HG03354 (cell line): ENCODE measurements at regions not wholly inside any gene's neighbourhood (a gene's known extent, or its start where the extent isn't known, plus 50 kb on each side); places are given as distances from the start of the nearest gene placed in this dataset.
"Not testable (repeated sequence)": the region's sequence is repeated elsewhere in the genome, so short reads cannot be mapped to it uniquely, and the experiment has no call there.

Experiments
- ATAC-seq: cut with Tn5 transposase; IDR thresholded peaks from one replicate; pipeline ENCODE4 v1.9.1; 2021; ENCODE audit warnings: mild to moderate bottlenecking; ENCODE audit not compliant: unreplicated experiment, poor library complexity, severe bottlenecking

DNA sequence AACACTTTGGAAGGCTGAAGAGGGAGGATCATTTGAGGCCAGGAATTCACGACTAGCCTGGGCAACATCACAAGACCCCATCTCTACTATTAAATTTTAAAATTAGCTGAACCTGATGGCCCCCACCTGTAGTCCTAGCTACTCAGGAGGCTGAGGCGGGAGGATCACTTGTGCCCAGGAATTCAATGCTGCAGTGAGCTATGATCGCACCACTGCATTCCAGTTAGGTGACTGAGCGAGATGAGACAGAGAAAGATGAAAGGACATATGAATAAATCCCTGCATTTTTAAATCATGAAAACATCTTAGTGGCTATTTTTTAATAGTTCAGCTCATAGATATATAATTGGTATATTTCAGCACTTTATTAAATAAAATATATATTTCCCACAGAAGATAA, 93.8 kb downstream of the GPR63 start:
- no peak for ATAC-seq

DNA sequence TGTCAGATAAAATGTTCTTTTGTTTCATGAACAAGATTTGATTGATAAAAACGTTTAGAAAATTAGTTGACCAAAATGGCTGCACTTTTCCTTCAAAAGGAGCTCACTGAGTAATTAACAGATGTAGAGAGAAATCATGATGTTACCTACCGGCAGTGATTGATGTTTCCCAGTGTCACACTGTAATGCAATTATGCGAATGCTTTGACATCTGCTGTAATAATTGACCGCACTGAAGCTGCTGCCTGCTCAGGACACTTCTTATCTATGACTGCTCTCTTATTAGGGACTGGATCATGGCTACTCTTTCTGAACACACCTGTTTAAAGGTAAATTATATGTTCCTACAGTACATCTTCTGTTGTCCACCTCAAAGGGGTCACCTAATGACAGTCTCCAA, 94.6 kb downstream of the GPR63 start:
- ATAC-seq = no peak

DNA sequence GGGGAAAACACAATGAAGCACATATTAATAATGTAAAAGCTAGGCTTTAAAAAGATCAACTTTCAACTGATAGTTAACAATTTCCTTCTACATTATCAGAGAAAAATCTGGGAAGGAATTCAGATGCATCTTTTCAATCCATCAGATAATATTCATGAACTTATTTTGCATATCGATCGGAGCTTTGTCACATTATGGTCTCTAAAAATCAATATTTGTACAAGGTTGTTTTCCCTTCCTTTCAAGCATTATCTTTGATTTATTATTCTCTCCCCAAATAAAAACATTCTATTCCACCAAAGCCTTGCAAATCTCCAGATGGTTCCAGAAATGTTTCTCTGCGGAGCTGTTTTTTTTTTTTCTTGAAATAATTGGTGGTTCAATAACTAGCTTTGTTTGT, 101.9 kb downstream of the GPR63 start:
- no peak for ATAC-seq

DNA sequence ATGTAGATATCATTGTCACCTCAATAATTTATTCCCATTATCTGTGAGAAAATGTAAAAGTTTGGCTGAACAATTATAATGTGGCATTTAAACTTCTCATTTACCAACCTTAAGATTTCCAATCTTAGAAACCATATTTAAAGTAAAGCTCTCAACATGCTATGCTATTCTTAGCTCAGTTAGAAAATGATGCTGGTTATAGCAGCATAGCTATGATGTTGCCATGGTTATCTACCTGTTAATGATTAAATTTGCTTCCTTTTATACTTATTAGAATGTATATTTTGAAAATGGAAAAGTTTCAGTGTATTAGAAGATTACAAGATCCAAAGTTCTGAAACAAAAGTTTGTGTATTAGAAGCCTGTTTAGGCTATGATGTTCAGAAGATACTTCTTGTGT, 110.1 kb downstream of the GPR63 start:
- ATAC-seq = peak; percentile 75

DNA sequence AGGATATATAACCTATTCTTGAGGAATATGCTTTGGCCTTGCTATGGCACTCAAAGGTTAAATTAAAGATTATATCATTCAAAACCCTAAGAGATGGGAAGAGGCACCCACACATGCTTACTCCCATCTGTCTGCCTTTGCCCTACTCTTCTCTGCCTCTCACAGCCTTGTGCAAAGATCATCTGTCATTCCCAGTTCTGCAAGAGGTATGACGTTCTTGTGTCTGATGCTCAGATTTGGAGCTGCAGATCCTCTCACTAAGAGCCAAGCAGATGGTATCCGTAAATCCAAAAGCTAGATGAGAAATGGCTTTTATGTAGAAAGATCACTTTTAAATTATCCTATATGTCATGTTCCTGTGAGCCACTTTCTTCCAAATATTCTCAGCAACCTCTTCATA, 112.0 kb downstream of the GPR63 start:
- no peak for ATAC-seq

DNA sequence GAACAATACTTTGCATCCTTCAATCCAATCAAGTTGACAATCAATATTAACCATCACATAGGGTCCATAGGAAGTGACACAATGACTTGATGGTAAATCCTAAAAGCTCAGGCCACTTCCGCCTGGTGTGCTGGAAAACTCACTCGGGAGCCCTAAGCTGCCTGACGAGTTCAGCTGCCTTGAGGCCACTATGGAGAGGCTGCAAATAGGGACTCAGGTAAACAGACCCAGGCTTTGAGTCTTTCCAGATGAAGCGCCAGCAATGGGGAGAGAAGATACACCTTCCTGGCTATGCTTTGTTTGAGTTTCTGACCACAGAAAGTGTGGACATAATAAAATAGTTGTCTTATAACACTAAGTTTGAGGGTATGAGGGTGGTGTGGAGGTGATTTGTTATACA, 112.6 kb downstream of the GPR63 start:
- ATAC-seq = no peak

DNA sequence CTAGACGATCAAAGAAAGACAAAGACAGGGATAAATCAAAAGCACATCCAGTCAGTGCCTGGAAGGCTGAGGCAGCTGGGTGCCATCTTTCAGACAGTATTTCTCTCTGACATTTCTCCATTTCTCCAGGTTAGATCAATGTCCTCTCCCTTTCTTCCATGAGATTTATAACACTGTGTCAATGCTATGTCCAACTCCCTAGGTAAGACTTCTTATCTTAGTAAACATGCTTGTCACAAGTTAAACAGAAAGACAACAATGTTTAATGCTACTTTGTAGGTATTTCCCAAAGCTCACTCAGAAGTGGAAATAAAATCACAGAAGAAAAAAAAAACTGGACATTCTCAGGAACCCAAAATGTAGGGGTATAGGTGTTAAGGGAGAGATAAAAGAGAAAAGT, 113.9 kb downstream of the GPR63 start:
- ATAC-seq = no peak

DNA sequence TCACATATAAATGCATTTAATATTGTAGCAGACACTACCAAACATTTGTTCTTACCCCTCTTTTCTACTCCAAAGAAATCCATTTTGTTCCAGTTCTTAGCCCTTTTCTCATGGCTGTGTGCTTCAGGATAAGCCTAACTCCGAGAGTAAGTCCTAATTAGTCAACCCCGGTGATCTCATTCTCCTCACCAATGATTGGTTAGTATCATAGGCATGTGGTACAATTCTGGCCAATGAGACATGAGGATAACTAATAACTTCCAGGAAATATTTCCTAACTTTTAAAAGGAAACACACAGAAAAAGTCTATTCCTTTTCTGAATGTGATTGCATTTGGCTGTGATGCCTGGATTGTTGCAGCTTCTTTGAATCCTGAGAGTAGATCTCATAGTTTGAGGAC, 116.0 kb downstream of the GPR63 start:
- ATAC-seq = no peak

DNA sequence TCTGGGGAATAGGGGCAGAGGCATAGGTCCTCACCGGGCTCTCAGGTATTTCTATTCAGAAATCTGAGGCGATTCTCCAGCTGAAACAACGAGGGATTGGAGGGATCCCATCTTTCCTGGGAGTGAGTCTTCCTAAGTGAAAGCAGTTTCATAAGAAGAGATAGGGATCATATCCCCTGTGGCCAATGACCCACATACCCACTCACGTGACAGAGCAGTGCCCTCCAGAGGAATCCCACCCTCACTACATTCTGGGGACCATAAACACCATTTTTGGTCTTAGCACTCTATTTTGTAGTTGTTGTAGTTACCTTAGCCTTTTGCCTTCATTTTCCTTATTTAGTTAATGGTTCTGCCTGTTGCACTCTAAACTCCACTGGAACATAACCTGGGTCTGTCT, 121.1 kb downstream of the GPR63 start:
- no peak for ATAC-seq

DNA sequence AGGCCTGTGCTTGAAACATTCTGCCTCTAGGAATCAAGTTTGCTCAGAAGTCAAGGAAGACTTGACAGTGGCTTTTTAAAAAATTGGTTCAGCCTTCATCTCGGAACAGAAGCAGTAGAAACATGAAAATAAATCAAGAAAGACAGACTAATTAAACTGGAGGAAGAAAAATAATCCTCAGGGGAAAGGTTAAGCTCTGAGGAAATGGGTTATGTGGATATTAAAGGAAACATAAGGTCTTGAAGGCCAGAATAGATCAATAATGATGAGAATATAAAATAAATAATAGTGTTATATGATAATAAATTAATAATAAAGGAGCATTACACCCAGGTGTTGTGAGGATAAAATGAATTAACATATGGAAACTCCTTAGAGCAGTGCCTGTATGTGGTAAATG, 121.7 kb downstream of the GPR63 start:
- no peak for ATAC-seq

DNA sequence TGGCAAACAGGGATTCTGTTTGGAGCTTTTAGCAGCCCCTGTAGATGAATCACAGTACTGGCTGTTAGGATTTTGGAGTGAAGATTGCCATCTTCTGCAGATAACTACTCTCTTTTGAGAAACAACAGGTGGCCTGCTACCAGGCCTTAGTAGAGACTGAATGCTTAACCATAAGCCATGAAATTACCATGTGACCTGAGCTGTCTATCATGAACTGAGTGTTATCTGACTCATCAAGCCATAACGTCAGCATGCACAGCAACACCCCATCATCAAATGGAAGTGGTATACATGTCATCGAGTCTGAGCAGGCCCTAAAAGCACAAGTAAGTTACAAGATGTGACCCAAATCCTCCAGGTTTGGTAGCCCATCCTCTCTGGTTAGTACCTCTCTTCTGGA, 132.6 kb downstream of the GPR63 start:
- peak; percentile 52 for ATAC-seq

DNA sequence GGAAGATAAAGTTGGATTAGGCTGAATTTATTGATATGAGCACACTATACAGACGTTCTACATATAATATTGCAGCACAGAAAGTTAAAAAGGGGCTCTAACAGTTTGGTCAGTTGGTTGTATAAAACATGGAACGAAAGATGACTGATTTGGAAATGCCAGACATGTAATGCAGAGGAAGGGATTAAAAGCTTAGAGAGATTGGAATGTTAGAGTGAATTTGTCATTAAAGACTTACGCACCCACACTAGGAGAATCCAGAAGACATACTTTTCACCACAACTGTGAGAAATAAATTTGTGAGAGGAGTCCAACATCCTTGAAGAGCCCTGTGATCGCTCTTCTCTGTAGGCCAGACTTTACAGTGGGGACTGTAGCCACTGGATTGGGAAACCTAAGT, 134.7 kb downstream of the GPR63 start:
- ATAC-seq = no peak

DNA sequence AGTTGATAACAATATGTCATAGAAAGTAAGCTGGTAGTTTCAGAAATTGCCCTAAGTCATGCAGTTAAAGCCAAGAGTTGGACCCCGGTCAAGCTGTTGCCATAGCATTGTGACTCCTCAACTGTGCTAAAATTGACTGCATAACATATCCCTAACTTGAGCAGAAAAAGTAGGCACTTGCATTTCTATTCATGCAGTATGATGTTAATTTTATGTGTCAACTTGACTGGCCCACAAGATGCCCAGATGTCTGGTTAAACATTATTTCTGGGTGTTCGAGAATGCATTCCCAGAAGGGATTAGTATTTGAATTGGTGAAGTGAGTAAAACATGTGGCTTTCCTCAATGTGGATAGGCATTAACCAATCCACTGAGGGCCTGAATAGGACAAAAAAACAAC, 136.4 kb downstream of the GPR63 start:
- ATAC-seq = no peak

DNA sequence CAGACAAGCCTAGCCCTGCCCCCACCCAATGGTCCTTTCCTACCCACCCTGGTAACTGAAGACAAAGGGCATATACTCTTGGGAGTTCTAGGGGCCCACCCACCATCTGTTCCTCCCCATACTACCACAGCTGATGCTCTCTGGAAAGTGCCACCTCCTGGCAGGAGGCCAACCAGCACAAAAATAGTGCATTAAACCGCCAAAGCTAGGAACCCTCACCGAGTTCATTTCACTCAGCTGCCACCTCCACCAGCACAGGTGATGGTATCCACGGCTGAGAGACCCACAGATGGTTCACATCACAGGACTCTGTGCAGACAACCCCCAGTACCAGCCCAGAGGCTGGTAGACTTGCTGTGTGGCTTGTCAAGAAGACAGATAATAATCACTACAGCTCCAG, 131.5 kb downstream of the FHL5 start:
- ATAC-seq = not testable (repeated sequence)

DNA sequence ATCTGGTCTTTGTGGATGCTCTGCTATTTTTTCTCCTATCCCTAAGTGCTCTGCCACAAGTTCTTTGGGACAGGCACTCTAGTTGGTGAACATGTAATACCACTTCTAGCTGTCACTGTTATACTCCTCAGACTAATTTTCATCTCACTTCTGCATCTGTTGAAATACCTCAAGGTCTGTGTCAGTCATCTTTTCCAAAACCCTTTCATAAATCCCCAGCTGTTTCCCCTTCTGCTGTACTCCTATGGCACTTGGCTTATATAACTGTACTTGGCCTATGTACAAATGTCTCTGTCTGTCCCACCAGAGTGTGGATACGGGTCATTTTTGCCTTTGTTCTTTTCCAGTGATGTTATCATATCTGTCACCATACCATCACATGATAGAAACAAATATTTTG, 124.2 kb downstream of the FHL5 start:
- no peak for ATAC-seq

DNA sequence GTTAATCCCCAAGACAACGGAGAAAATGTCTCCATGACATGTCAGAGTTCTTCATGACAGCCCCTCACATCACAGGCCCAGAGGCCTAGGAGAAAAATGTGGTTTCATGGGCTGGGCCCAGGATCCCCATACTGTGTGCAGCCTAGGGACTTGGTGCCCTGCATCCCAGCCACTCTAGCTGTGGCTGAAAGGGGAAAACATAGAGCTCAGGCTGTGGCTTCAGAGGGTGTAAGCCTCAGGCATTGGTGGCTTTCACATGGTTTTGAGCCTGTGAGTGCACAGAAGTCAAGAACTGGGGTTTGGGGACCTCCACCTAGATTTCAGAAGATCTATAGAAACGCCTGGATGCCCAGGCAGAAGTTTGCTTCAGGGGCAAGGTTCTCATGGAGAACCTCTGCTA, 122.8 kb downstream of the FHL5 start:
- no peak for ATAC-seq

DNA sequence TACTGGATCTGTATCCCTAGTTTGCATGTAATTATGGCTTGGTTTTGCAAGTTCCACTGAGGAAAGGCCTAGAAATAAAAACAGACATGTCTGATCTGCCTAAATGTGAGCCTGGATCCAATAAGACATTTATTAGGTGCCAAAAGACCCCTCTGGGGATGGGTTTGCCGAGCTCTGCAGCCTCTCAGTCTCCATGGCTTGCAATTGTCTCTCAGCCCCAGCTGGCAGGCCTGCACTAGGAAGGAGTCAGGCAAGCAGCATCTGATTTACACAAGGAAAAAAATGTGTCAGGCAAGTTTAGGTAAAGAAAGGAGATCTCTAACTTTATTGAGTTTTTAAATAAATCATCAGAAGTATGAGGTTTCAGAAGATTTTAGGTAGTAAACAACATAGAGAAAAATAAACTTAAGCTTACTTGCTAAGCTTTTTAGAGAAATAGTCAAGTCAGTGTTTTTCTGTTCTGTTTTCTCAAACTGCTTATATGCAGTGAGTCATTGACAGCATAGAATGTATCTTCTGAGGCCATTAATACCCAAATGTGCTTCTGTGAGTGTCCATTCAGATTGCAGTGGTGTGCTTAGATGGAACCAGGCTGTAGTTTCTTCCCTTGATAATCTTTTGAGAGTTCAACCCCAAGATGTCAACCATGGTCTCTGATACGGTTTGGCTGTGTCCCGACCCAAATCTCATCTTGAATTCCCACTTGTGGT, 121.0 kb downstream of the FHL5 start:
- no peak for ATAC-seq

DNA sequence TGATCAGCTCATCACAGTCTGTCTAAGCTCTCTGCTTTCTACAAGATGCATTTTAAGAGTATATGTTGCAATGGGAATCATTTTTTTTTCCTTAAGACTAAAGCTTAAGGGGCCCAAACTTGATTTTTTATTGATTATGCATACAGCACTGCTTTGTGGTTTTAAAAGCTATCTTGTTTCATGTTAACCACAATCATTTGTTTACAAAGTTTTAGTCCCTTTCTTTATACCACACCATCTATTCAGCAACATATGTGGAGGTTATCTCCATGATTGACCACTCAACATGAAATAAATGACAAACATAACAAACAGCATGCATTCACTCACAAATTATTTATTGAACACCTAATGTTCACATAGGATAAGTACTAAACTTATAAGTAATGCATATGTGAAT, 119.1 kb downstream of the FHL5 start:
- no peak for ATAC-seq

DNA sequence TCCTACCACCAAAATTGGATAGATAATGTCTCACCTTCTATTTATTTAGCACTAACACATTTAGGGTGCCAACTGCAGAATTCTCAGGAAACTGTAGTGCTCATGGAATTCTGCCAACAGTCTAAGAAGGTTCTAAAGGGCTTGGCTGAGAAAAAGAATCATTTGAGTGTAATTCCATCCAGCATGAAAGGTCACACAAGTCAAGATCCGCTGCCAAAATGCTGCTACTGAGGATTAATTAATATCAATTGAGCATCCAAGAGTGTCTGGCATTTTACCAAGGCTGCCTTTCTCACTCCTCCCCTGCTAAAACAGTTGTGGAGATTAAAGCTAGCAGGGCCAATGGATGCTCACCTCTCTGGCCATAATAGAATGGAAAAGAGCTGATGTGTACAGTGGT, 112.7 kb downstream of the FHL5 start:
- ATAC-seq = no peak
